Central memory CD8-positive, alpha-beta T cell (primary cell): ENCODE measurements at regions not wholly inside any gene's neighbourhood (a gene's known extent, or its start where the extent isn't known, plus 50 kb on each side); places are given as distances from the start of the nearest gene placed in this dataset.

ENCODE experiments used
- ATAC-seq: fragments of 150-1000 bp; cut with Tn5 transposase; replicated peaks from 2 replicates; pipeline ENCODE4 v1.10.0; 2022; ENCODE audit warnings: mild to moderate bottlenecking, moderate FRiP score, moderate number of reproducible peaks; ENCODE audit not compliant: poor library complexity, severe bottlenecking; ENCODE audit errors: extremely low read depth
- DNase-seq, 2 donors: peaks; one replicate each; pipeline ENCODE4 v3.0.0; 2021; ENCODE audit warnings: low spot score in 2 of 2
- H3K27ac Mint-ChIP-seq: one replicate; pipeline ENCODE4 v1.8.0; 2022; ENCODE audit warnings: low read depth, mild to moderate bottlenecking, moderate library complexity, mixed read lengths
- H3K27me3 Mint-ChIP-seq: one replicate; pipeline ENCODE4 v1.8.0; 2022; ENCODE audit warnings: mixed read lengths
- H3K36me3 Mint-ChIP-seq: one replicate; pipeline ENCODE4 v1.8.0; 2022; ENCODE audit warnings: mild to moderate bottlenecking, moderate library complexity, mixed read lengths; ENCODE audit not compliant: insufficient read depth
- H3K4me1 Mint-ChIP-seq: one replicate; pipeline ENCODE4 v1.8.0; 2022; ENCODE audit warnings: mixed read lengths
- H3K4me3 Mint-ChIP-seq: one replicate; pipeline ENCODE4 v1.8.0; 2022; ENCODE audit warnings: mild to moderate bottlenecking, moderate library complexity, mixed read lengths
- H3K9me3 Mint-ChIP-seq: one replicate; pipeline ENCODE4 v1.8.0; 2022; ENCODE audit warnings: mixed read lengths

DNA sequence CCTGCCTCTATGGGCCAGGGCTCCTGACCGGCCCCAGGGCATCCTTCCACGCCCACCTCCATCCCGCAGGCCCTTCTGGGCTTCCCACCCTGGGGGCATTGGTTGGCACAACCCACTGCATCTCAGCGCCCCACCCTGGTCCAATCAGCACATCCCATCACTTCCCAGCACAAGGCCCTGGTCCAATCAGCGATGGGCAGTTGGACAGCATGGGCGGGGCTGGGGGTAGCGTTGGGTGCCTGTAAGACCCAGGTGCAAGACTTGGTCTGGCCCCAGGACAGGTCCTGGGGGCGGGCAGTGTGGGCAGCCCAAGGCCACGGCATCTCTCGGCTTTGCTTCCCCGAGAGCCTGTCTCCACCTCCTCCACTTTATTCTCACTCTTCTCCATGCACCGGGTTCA lies 298.5 kb downstream of the BMP7 start:
- Mint-ChIP-seq H3K9me3 (no peaks in the 10 kb centered on the region), H3K27ac (no peak overlapping the region), H3K4me1 (no peaks in the 10 kb centered on the region), H3K36me3 (no peaks in the 10 kb centered on the region), H3K27me3 (peaks cover 7% of the 10 kb centered on the region), H3K4me3 (no peak overlapping the region)
- DNase-seq: no peak
- no peak for ATAC-seq

- DNase-seq (no peak), ATAC-seq (no peak)
- Mint-ChIP-seq H3K4me1 (no peaks in the 10 kb centered on the region), H3K27me3 (peaks cover 13% of the 10 kb centered on the region), H3K4me3 (no peak overlapping the region), H3K36me3 (no peaks in the 10 kb centered on the region), H3K27ac (no peak overlapping the region), H3K9me3 (no peaks in the 10 kb centered on the region)
Measured at GRCh38 chr20:56968376-56969048, 297.9 kb downstream of the BMP7 start.

GRCh38 chr20:56974499-56975250 lies 291.8 kb downstream of the BMP7 start:
- ATAC-seq: no peak
- no peak overlapping the region for H3K27ac Mint-ChIP-seq
- DNase-seq: no peak
- H3K4me3 Mint-ChIP-seq: no peak overlapping the region
- H3K9me3 Mint-ChIP-seq: no peaks in the 10 kb centered on the region
- H3K27me3 Mint-ChIP-seq: peaks cover 68% of the 10 kb centered on the region
- no peaks in the 10 kb centered on the region for H3K4me1 Mint-ChIP-seq
- no peaks in the 10 kb centered on the region for H3K36me3 Mint-ChIP-seq

GRCh38 chr20:56975838-56976237 lies 290.6 kb downstream of the BMP7 start:
- no peak overlapping the region for H3K27ac Mint-ChIP-seq
- H3K4me1 Mint-ChIP-seq: no peaks in the 10 kb centered on the region
- DNase-seq (no peak), ATAC-seq (no peak)
- no peaks in the 10 kb centered on the region for H3K9me3 Mint-ChIP-seq
- H3K27me3 Mint-ChIP-seq: peaks cover 70% of the 10 kb centered on the region
- H3K36me3 Mint-ChIP-seq: no peaks in the 10 kb centered on the region
- no peak overlapping the region for H3K4me3 Mint-ChIP-seq

- DNase-seq (no peak), ATAC-seq (no peak)
- Mint-ChIP-seq H3K36me3 (no peaks in the 10 kb centered on the region), H3K27ac (no peak overlapping the region), H3K9me3 (no peaks in the 10 kb centered on the region), H3K4me1 (no peaks in the 10 kb centered on the region), H3K27me3 (peaks cover 70% of the 10 kb centered on the region), H3K4me3 (no peak overlapping the region)
Measured at GRCh38 chr20:56976336-56976735, 290.1 kb downstream of the BMP7 start.

GRCh38 chr20:56978475-56978874 lies 288.0 kb downstream of the BMP7 start:
- H3K27ac Mint-ChIP-seq: no peak overlapping the region
- no peaks in the 10 kb centered on the region for H3K9me3 Mint-ChIP-seq
- DNase-seq: no peak
- no peaks in the 10 kb centered on the region for H3K4me1 Mint-ChIP-seq
- no peaks in the 10 kb centered on the region for H3K36me3 Mint-ChIP-seq
- peaks cover 58% of the 10 kb centered on the region for H3K27me3 Mint-ChIP-seq
- ATAC-seq: no peak
- no peak overlapping the region for H3K4me3 Mint-ChIP-seq

- Mint-ChIP-seq H3K27me3 (peaks cover 51% of the 10 kb centered on the region), H3K27ac (no peak overlapping the region), H3K36me3 (no peaks in the 10 kb centered on the region), H3K9me3 (peaks cover 3% of the 10 kb centered on the region), H3K4me1 (no peaks in the 10 kb centered on the region), H3K4me3 (no peak overlapping the region)
- no peak for DNase-seq
- ATAC-seq: no peak
Measured at GRCh38 chr20:56979125-56979524, 287.3 kb downstream of the BMP7 start.

DNA sequence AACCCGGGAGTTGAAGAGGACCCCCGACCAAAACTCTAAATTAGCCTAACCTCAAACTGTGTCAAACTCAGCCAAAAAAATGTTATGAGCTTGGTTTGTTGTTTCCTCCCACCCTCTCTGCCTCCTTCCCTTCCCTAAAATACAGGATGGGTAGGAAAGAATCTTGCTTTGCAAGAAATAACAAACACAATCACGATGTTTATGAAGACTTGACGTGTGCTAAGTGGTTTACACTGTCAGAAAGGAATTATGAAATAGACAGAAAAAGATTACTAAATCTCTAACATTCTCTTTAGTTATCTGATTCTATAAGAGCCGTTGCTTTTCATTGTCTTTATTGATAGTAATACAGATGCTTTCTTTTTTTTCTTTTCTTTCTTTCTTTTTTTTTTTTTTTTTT lies 285.1 kb downstream of the BMP7 start:
- ATAC-seq (no peak), DNase-seq (no peak)
- Mint-ChIP-seq H3K27ac (no peak overlapping the region), H3K4me3 (no peak overlapping the region), H3K9me3 (peaks cover 9% of the 10 kb centered on the region), H3K36me3 (no peaks in the 10 kb centered on the region), H3K4me1 (no peaks in the 10 kb centered on the region), H3K27me3 (peaks cover 35% of the 10 kb centered on the region)

DNA sequence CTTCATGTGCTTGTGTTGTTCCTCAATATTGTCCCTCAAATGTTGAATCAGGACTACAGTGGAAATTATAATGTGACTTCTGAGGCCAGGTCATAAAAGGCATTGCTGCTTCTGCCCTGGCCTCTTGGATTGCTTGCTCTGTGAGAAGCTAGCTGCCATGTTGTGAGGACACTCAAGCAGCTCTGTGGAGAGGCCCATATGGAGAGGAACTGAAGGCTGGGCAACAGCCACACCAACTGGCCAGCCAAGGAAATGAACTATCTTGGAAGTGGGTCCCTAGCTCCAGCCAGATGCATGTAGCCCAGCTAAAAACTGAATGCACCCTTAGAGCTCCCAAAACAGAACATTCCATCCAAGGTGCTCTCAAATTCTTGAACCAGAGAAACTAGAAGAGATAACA lies 282.6 kb downstream of the BMP7 start:
- no peaks in the 10 kb centered on the region for H3K36me3 Mint-ChIP-seq
- ATAC-seq (no peak), DNase-seq (no peak)
- no peak overlapping the region for H3K27ac Mint-ChIP-seq
- no peak overlapping the region for H3K4me3 Mint-ChIP-seq
- peaks cover 9% of the 10 kb centered on the region for H3K9me3 Mint-ChIP-seq
- no peaks in the 10 kb centered on the region for H3K4me1 Mint-ChIP-seq
- peaks cover 18% of the 10 kb centered on the region for H3K27me3 Mint-ChIP-seq

DNA sequence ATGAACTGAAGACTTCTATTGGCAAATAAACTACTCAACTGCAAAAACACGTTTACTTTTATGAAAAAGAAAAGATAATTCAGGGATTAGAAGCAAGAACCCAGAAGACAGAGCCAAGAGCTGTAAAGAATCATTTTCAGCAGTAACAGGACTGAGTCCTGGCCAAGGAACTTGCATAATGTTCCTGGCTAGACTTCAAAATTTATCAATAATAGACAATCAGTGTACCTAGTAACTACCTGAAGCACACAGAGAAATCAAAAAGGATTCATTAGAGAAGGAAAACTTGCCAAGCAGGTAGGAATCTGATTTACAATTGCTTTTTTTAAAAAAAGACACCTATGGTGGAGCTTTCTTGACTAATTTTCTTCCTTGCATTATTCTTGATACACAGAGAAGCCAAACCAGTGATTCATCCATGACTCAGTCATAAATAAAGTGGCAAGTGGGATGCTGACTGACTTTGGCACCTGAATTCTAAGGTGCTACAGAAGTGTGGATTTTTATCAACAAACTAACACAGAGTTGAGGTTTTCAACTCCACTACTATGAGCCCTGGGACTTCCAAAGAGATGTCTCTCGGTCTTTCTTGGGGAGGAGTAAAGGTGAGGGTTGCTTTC lies 281.3 kb downstream of the BMP7 start:
- peaks cover 9% of the 10 kb centered on the region for H3K9me3 Mint-ChIP-seq
- ATAC-seq (no peak), DNase-seq (no peak)
- no peaks in the 10 kb centered on the region for H3K4me1 Mint-ChIP-seq
- no peak overlapping the region for H3K4me3 Mint-ChIP-seq
- peaks cover 15% of the 10 kb centered on the region for H3K27me3 Mint-ChIP-seq
- H3K36me3 Mint-ChIP-seq: no peaks in the 10 kb centered on the region
- no peak overlapping the region for H3K27ac Mint-ChIP-seq

DNA sequence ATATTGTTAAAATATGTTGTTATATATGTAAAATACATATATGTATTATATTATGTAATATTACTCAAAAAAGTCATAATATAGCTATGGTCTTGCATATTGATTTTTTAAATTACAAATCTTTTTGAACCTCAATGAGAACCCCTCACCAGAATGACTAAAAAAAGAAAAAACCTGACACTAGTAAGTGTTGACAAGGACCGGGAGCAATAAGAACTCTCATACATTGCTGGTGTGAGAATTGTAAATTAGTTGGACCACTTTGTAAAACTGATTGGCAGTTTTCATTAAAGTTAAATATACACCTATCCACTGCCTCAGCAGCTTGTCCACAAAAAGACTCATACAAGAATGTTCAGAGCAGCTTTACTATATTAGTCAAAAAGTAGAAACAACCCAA lies 280.0 kb downstream of the BMP7 start:
- Mint-ChIP-seq H3K36me3 (no peaks in the 10 kb centered on the region), H3K27me3 (peaks cover 15% of the 10 kb centered on the region)
- no peak for ATAC-seq

GRCh38 chr20:56986931-56987720 lies 279.3 kb downstream of the BMP7 start:
- DNase-seq (no peak), ATAC-seq (no peak)
- Mint-ChIP-seq H3K36me3 (no peaks in the 10 kb centered on the region), H3K4me3 (no peak overlapping the region), H3K27me3 (peaks cover 15% of the 10 kb centered on the region), H3K4me1 (no peaks in the 10 kb centered on the region), H3K9me3 (peaks cover 9% of the 10 kb centered on the region), H3K27ac (no peak overlapping the region)

More for the DNA sequence above, 280.0 kb downstream of the BMP7 start:
- Mint-ChIP-seq H3K9me3 (peaks cover 9% of the 10 kb centered on the region), H3K27ac (no peak overlapping the region), H3K4me3 (no peak overlapping the region), H3K4me1 (no peaks in the 10 kb centered on the region)
- no peak for DNase-seq
